GM23338 (cell line): ENCODE measurements at regions not wholly inside any gene's neighbourhood (a gene's known extent, or its start where the extent isn't known, plus 50 kb on each side); places are given as distances from the start of the nearest gene placed in this dataset.

Experiments used
- ATAC-seq: fragments of 200-7000 bp; cut with Tn5 transposase; 3 replicates; pipeline ENCODE4 v1.9.1; 2020
- DNase-seq: peaks from one replicate; pipeline ENCODE4 v3.0.0-alpha.2; 2015; ENCODE audit warnings: low spot score
- H2AFZ ChIP-seq: fragments of 200-600 bp; sonication (generic); 2 replicates; pipeline ENCODE4 v1.8.0; 2016; ENCODE audit warnings: antibody characterized with exemption, mild to moderate bottlenecking, moderate library complexity
- H3F3A ChIP-seq: fragments of 200-600 bp; sonication (generic); replicated peaks from 2 replicates; pipeline ENCODE4 v1.8.0; 2017; ENCODE audit warnings: antibody characterized with exemption, mixed run types, low read depth
- H3K27ac ChIP-seq: fragments of 200-600 bp; sonication (generic); 2 replicates; pipeline ENCODE4 v1.6.1; 2016; ENCODE audit warnings: low read depth
- H3K27me3 ChIP-seq: fragments of 200-600 bp; sonication (generic); 2 replicates; pipeline ENCODE4 v1.8.0; 2016; ENCODE audit warnings: mild to moderate bottlenecking, mixed run types, moderate library complexity; ENCODE audit not compliant: insufficient read depth
- H3K36me3 ChIP-seq: fragments of 200-600 bp; sonication (generic); 2 replicates; pipeline ENCODE4 v1.8.0; 2016; ENCODE audit warnings: mild to moderate bottlenecking; ENCODE audit not compliant: insufficient read depth
- H3K4me1 ChIP-seq: fragments of 200-600 bp; sonication (generic); 2 replicates; pipeline ENCODE4 v1.8.0; 2016; ENCODE audit warnings: mild to moderate bottlenecking, moderate library complexity; ENCODE audit not compliant: insufficient read depth
- H3K4me2 ChIP-seq: fragments of 200-600 bp; sonication (generic); 2 replicates; pipeline ENCODE4 v1.7.1; 2017; ENCODE audit warnings: mixed run types
- H3K4me3 ChIP-seq: fragments of 200-600 bp; sonication (generic); 2 replicates; pipeline ENCODE4 v1.6.1; 2016; ENCODE audit warnings: mixed run types
- H3K79me2 ChIP-seq: fragments of 200-600 bp; sonication (generic); replicated peaks from 2 replicates; pipeline ENCODE4 v1.8.0; 2017; ENCODE audit warnings: mild to moderate bottlenecking; ENCODE audit not compliant: insufficient read depth
- H3K9me2 ChIP-seq: fragments of 200-600 bp; sonication (generic); 2 replicates; pipeline ENCODE4 v1.8.0; 2017; ENCODE audit not compliant: insufficient read depth
- H4K20me1 ChIP-seq: fragments of 200-600 bp; sonication (generic); replicated peaks from 2 replicates; pipeline ENCODE4 v1.8.0; 2017; ENCODE audit warnings: mild to moderate bottlenecking; ENCODE audit not compliant: insufficient read depth
- H3K27ac Mint-ChIP-seq: 2 replicates; pipeline ENCODE4 v1.8.0; 2020; ENCODE audit warnings: inconsistent platforms, mild to moderate bottlenecking, moderate library complexity, mixed read lengths
- H3K27me3 Mint-ChIP-seq: 3 replicates; pipeline ENCODE4 v1.8.0; 2022; ENCODE audit warnings: low read depth, mild to moderate bottlenecking, moderate library complexity, mixed read lengths, inconsistent platforms; ENCODE audit not compliant: insufficient read depth, poor library complexity
- H3K36me3 Mint-ChIP-seq: 3 replicates; pipeline ENCODE4 v1.8.0; 2021; ENCODE audit warnings: low read depth, mild to moderate bottlenecking, inconsistent platforms, moderate library complexity, mixed read lengths
- H3K4me1 Mint-ChIP-seq: 3 replicates; pipeline ENCODE4 v1.8.0; 2020; ENCODE audit warnings: mild to moderate bottlenecking, inconsistent platforms, mixed read lengths
- H3K4me3 Mint-ChIP-seq: 3 replicates; pipeline ENCODE4 v1.8.0; 2021; ENCODE audit warnings: moderate library complexity, mild to moderate bottlenecking, inconsistent platforms, mixed read lengths
- H3K9me3 Mint-ChIP-seq: 3 replicates; pipeline ENCODE4 v1.8.0; 2020; ENCODE audit warnings: moderate library complexity, mild to moderate bottlenecking, inconsistent platforms, mixed read lengths
- CREB1 ChIP-seq: fragments of 250-450 bp; sonication (Bioruptor Pico); IDR thresholded peaks from 2 replicates; pipeline ENCODE4 v1.5.0; 2020; ENCODE audit warnings: low read depth, mild to moderate bottlenecking, moderate library complexity
- CTCF ChIP-seq, 2 experiments: fragments of 200-600 bp in 1 of 2; sonication (generic) in 1 of 2; conservative IDR thresholded peaks; 2 replicates each; pipeline versions ENCODE4 v1.5.1 to v1.6.1; 2016 to 2017; ENCODE audit warnings: antibody characterized with exemption in 2 of 2, low read depth in 2 of 2, mild to moderate bottlenecking in 2 of 2, moderate library complexity in 1 of 2
- EZH2 ChIP-seq: fragments of 200-600 bp; sonication (generic); IDR thresholded peaks from one replicate; pipeline ENCODE4 v1.8.0; 2017; ENCODE audit warnings: antibody characterized with exemption, mild to moderate bottlenecking, low read depth; ENCODE audit not compliant: unreplicated experiment
- EZH2phosphoT487 ChIP-seq: fragments of 200-600 bp; sonication (generic); IDR thresholded peaks from one replicate; pipeline ENCODE4 v1.8.1; 2018; ENCODE audit warnings: antibody characterized with exemption; ENCODE audit not compliant: unreplicated experiment
- NANOG ChIP-seq: IDR thresholded peaks from 2 replicates; pipeline ENCODE4 v1.6.1; 2016; ENCODE audit warnings: antibody characterized with exemption, borderline replicate concordance
- POLR2AphosphoS5 ChIP-seq: IDR thresholded peaks from 2 replicates; pipeline ENCODE4 v1.6.1; 2016; ENCODE audit warnings: antibody characterized with exemption, low read depth
- REST ChIP-seq: IDR thresholded peaks from one replicate; pipeline ENCODE4 v1.6.1; 2018; ENCODE audit warnings: antibody characterized with exemption; ENCODE audit not compliant: unreplicated experiment
- STAT1 ChIP-seq: IDR thresholded peaks from one replicate; pipeline ENCODE4 v1.6.1; 2016; ENCODE audit warnings: antibody characterized with exemption; ENCODE audit not compliant: unreplicated experiment
- ZNF114 ChIP-seq: fragments of 250-450 bp; sonication (Bioruptor Pico); IDR thresholded peaks from 2 replicates; pipeline ENCODE4 v1.5.0; 2020; ENCODE audit warnings: mild to moderate bottlenecking, moderate library complexity
- ZNF462 ChIP-seq: fragments of 250-450 bp; sonication (Bioruptor Pico); IDR thresholded peaks from 2 replicates; pipeline ENCODE4 v1.5.0; 2020; ENCODE audit warnings: mild to moderate bottlenecking, moderate library complexity

- TF ChIP-seq ZNF462 (CRISPR knock-in tag) (no peak), NANOG (no peak)
Observed at GRCh38 chrX:11881485-11882170, 123.6 kb downstream of the MSL3 start (continued).

- Mint-ChIP-seq H3K4me3 (no peak overlapping the region), H3K27ac (no peak overlapping the region), H3K4me1 (peaks cover 3% of the 10 kb centered on the region; the same call in 1 of the 3 replicates), H3K9me3 (no peaks in the 10 kb centered on the region), H3K27me3 (no peaks in the 10 kb centered on the region), H3K36me3 (no peaks in the 10 kb centered on the region)
- Histone ChIP-seq H2AFZ (no peak overlapping the region), H3K36me3 (no peaks in the 10 kb centered on the region), H3K27me3 (no peaks in the 10 kb centered on the region), H3K4me3 (no peak overlapping the region), H3K4me1 (no peaks in the 10 kb centered on the region), H3F3A (no peaks in the 10 kb centered on the region), H4K20me1 (no peaks in the 10 kb centered on the region), H3K4me2 (no peak overlapping the region), H3K9me2 (no peaks in the 10 kb centered on the region), H3K27ac (no peak overlapping the region), H3K79me2 (no peaks in the 10 kb centered on the region)
- ATAC-seq (no peak), DNase-seq (no peak)
- TF ChIP-seq CTCF (conservative IDR thresholded peaks at IDR 0.05; ENCODE audit: low read depth in 2 of 2) (no peak), EZH2 (no peak), STAT1 (no peak), POLR2AphosphoS5 (no peak), CREB1 (CRISPR knock-in tag) (no peak), EZH2phosphoT487 (no peak), REST (no peak), ZNF114 (CRISPR knock-in tag) (no peak)
Observed at GRCh38 chrX:11886745-11887144, 128.7 kb downstream of the MSL3 start.
